Endothelial cell (in vitro differentiated cells): ENCODE measurements at regions not wholly inside any gene's neighbourhood (a gene's known extent, or its start where the extent isn't known, plus 50 kb on each side); places are given as distances from the start of the nearest gene placed in this dataset.

ENCODE experiments used
- DNase-seq: peaks from one replicate; pipeline ENCODE4 v3.0.0; 2021; ENCODE audit warnings: low spot score
- H3K27ac Mint-ChIP-seq: one replicate; pipeline ENCODE4 v1.8.0; 2021; ENCODE audit warnings: mixed read lengths, inconsistent platforms; ENCODE audit not compliant: unreplicated experiment
- H3K27me3 Mint-ChIP-seq: one replicate; pipeline ENCODE4 v1.8.0; 2021; ENCODE audit warnings: mild to moderate bottlenecking, moderate library complexity, mixed read lengths, inconsistent platforms; ENCODE audit not compliant: unreplicated experiment
- H3K36me3 Mint-ChIP-seq: one replicate; pipeline ENCODE4 v1.8.0; 2021; ENCODE audit warnings: mild to moderate bottlenecking, low read depth, mixed read lengths, inconsistent platforms; ENCODE audit not compliant: unreplicated experiment
- H3K4me1 Mint-ChIP-seq: one replicate; pipeline ENCODE4 v1.8.0; 2021; ENCODE audit warnings: mild to moderate bottlenecking, mixed read lengths, inconsistent platforms; ENCODE audit not compliant: unreplicated experiment
- H3K4me3 Mint-ChIP-seq: one replicate; pipeline ENCODE4 v1.8.0; 2021; ENCODE audit warnings: mild to moderate bottlenecking, mixed read lengths, inconsistent platforms; ENCODE audit not compliant: unreplicated experiment
- H3K9me3 Mint-ChIP-seq: one replicate; pipeline ENCODE4 v1.8.0; 2021; ENCODE audit warnings: mixed read lengths, inconsistent platforms; ENCODE audit not compliant: unreplicated experiment
- TF ChIP-seq, protein P1 (sequence below): fragments of 200-600 bp; sonication (generic); IDR thresholded peaks from one replicate; pipeline ENCODE4 v1.5.0; 2021; ENCODE audit warnings: antibody characterized with exemption; ENCODE audit not compliant: unreplicated experiment

DNA sequence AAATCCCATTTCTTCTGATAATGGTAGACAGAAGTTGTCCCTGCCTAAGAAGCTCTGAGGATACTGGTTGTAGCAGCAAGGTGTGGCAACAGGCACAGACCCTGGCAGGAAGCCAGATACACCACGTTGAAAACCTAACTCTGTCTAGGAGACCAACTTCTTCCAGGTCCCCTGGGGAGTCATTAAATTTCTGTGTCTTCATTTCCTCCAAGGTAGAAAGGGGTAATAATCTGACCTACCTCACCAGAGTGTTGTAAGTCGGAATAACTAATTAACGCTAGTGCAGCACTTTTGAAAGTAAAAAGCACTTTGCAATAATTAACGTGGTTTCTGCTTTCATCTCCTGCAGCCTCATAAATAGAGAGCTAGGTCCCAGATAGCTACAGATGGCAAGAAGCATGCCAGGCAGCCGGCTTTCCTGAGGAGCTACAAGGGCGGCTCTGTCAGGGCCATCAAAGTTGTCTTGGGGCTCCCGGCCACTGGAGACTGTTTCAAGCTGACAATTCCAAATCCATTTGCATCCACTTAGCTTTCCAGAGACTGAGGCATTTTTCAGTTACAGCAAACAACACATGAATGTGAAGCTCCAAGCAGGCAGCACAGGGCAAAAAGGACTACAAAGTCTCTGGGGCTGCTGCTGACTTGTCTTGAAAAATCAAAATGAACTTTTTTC, 176.2 kb downstream of the FOXO1 start:
- Mint-ChIP-seq H3K36me3 (peaks cover 3% of the 10 kb centered on the region), H3K4me1 (peaks cover 29% of the 10 kb centered on the region), H3K4me3 (no peak overlapping the region), H3K9me3 (no peaks in the 10 kb centered on the region), H3K27ac (no peak overlapping the region), H3K27me3 (no peaks in the 10 kb centered on the region)
- DNase-seq, result no peak
- TF ChIP-seq, protein P1, sequence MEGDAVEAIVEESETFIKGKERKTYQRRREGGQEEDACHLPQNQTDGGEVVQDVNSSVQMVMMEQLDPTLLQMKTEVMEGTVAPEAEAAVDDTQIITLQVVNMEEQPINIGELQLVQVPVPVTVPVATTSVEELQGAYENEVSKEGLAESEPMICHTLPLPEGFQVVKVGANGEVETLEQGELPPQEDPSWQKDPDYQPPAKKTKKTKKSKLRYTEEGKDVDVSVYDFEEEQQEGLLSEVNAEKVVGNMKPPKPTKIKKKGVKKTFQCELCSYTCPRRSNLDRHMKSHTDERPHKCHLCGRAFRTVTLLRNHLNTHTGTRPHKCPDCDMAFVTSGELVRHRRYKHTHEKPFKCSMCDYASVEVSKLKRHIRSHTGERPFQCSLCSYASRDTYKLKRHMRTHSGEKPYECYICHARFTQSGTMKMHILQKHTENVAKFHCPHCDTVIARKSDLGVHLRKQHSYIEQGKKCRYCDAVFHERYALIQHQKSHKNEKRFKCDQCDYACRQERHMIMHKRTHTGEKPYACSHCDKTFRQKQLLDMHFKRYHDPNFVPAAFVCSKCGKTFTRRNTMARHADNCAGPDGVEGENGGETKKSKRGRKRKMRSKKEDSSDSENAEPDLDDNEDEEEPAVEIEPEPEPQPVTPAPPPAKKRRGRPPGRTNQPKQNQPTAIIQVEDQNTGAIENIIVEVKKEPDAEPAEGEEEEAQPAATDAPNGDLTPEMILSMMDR, result no peak

DNA sequence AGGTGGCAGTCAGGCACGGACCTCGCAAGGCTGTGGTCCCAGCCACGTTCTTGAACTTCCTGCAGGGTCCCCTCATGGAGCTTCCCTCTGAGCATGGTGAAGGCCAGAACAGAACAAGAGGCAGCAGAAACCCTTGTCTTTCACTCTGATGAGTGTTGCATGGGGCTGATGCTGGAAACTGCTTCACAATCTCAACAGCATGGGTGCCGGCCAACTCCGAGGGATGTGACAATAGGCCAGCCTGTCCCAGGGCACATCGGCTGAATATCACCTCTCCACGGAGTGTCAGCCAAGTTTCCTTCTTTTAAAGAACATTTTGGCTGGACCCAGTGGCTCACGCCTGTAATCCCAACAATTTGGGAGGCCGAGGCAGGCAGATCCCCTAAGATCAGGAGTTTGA, 173.9 kb downstream of the FOXO1 start:
- H3K4me1 Mint-ChIP-seq, result peaks cover 35% of the 10 kb centered on the region
- peaks cover 3% of the 10 kb centered on the region for H3K36me3 Mint-ChIP-seq

DNA sequence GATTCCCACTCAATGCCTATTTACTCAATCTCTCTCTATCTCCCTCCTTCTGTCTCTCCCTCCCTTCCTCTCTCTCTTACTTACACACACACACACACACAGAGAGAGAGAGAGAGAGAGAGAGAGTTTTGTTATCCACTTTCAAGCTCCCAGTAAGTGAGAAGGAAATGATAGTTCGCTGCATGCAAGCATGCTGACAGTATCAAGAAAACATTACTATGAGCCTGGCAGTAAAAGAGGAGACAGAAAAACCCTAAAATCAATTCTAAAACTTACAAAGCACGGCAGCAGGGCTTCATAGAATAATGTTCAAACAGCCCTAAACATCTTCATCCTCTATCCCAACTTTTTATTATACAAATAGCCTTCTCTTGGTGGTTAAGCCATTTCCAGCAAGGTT, 171.9 kb downstream of the FOXO1 start:
- Mint-ChIP-seq H3K4me1 (peaks cover 45% of the 10 kb centered on the region), H3K9me3 (no peaks in the 10 kb centered on the region), H3K4me3 (no peak overlapping the region), H3K36me3 (peaks cover under 1% of the 10 kb centered on the region), H3K27me3 (no peaks in the 10 kb centered on the region), H3K27ac (no peak overlapping the region)
- no peak for DNase-seq
- TF ChIP-seq, protein P1, result no peak

More for the DNA sequence above, 173.9 kb downstream of the FOXO1 start:
- no peak for DNase-seq
- no peak overlapping the region for H3K4me3 Mint-ChIP-seq
- TF ChIP-seq, protein P1, result no peak
- no peaks in the 10 kb centered on the region for H3K9me3 Mint-ChIP-seq
- no peak overlapping the region for H3K27ac Mint-ChIP-seq
- H3K27me3 Mint-ChIP-seq, result no peaks in the 10 kb centered on the region

DNA sequence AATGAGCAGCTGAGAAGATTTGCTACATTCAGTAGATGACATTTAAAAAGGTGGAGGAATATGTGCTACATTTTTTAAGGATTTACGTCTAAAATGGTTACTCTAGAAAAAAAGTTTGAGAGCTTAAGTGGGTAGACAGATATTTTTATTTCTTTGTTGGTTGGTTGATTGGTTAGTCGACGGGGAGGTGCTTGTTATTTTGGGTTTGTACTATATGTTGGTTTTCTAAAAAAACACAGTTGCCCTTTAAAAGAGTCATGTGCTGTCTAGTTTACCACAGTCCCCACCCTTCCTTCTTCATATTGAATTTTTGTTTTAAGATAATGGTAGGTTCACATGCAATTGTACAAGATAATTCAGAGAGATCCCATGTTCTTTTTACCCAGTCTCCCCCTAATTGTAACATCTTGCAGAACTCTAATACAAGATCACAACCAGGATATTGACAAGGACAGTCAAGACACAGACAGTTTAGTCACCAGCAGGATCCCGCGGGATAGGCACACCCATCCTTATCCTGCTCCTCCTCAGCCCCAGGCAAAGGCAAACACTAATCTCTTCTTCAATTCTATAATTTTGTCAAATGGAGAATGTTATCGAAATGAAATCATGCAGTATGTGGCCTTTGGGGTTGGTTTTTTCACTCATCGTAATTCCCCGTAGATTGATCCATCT, 171.4 kb downstream of the FOXO1 start:
- peaks cover 45% of the 10 kb centered on the region for H3K4me1 Mint-ChIP-seq
- DNase-seq, result no peak

More for the DNA sequence above, 171.4 kb downstream of the FOXO1 start:
- Mint-ChIP-seq H3K4me3 (no peak overlapping the region), H3K9me3 (no peaks in the 10 kb centered on the region), H3K27ac (no peak overlapping the region), H3K27me3 (no peaks in the 10 kb centered on the region), H3K36me3 (no peaks in the 10 kb centered on the region)
- TF ChIP-seq, protein P1, result no peak
